Mononuclear cell (primary cell): ENCODE measurements at regions not wholly inside any gene's neighbourhood (a gene's known extent, or its start where the extent isn't known, plus 50 kb on each side); places are given as distances from the start of the nearest gene placed in this dataset.

Experiments
- H3K27me3 ChIP-seq: 2 replicates; pipeline ENCODE4 v1.6.0; 2011; ENCODE audit warnings: low read length, control low read depth; ENCODE audit not compliant: insufficient read depth
- H3K4me1 ChIP-seq: 2 replicates; pipeline ENCODE4 v1.5.1; 2011; ENCODE audit warnings: mild to moderate bottlenecking, low read length, control low read depth; ENCODE audit not compliant: insufficient read depth
- H3K4me3 ChIP-seq: 2 replicates; pipeline ENCODE4 v1.5.1; 2011; ENCODE audit warnings: mild to moderate bottlenecking, low read length, moderate library complexity
- H3K9me3 ChIP-seq: 2 replicates; pipeline ENCODE4 v1.5.1; 2011; ENCODE audit warnings: low read depth, mild to moderate bottlenecking, control low read depth, low read length

GRCh38 chr2:42846932-42847595, 54.7 kb upstream of the HAAO start:
- Histone ChIP-seq H3K9me3 (no peaks in the 10 kb centered on the region), H3K4me1 (no peaks in the 10 kb centered on the region), H3K27me3 (no peaks in the 10 kb centered on the region), H3K4me3 (no peak overlapping the region)

GRCh38 chr2:42846026-42846425, 53.6 kb upstream of the HAAO start:
- no peak overlapping the region for H3K4me3 ChIP-seq

GRCh38 chr2:42844901-42845821, 52.8 kb upstream of the HAAO start:
- no peaks in the 10 kb centered on the region for H3K4me1 ChIP-seq
- no peaks in the 10 kb centered on the region for H3K9me3 ChIP-seq
- no peak overlapping the region for H3K4me3 ChIP-seq
- H3K27me3 ChIP-seq: no peaks in the 10 kb centered on the region

More at GRCh38 chr2:42846026-42846425, 53.6 kb upstream of the HAAO start:
- Histone ChIP-seq H3K27me3 (no peaks in the 10 kb centered on the region), H3K9me3 (no peaks in the 10 kb centered on the region), H3K4me1 (no peaks in the 10 kb centered on the region)

DNA sequence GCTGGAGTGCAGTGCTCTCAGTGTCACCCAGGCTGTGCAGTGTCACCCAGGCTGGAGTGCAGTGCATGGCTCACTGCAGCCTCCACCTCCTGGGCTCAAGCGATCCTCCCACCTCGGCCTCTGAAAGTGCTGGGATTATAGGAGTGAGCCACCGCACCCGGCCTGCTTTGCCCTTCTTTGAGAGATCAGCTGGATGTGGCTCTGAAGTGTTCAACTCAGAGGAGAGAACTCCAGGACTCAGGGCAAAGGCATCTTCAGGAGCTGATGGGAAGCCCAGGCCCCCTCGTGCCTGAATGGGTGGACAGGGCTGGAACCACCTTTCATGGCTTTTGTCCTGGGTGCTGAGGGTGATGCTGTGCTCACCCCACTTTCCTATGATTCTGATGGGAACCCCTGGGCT, 52.0 kb upstream of the HAAO start:
- Histone ChIP-seq H3K27me3 (no peaks in the 10 kb centered on the region), H3K9me3 (no peaks in the 10 kb centered on the region), H3K4me3 (no peak overlapping the region), H3K4me1 (no peaks in the 10 kb centered on the region)

GRCh38 chr2:42843611-42844010, 51.2 kb upstream of the HAAO start:
- Histone ChIP-seq H3K9me3 (no peaks in the 10 kb centered on the region), H3K27me3 (no peaks in the 10 kb centered on the region), H3K4me3 (no peak overlapping the region), H3K4me1 (no peaks in the 10 kb centered on the region)

DNA sequence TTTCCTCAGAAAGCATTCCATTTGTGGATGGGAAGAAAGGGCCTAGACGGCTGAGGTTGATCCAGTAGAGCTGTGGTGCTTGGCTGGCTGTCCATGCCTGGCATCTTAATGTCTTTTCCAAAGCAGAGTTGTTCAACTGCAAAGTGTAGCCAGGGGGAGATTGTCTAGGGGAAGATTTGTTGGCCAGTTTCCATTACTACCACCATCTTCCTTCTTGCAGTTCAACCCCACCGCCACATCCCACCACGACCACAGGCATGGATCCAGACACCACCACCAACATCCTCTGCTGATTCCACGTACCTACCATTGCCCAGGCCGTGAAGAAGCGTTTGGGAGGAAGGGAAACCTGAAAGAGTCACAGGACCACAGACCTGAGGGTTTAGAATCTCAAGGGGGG, 50.7 kb upstream of the HAAO start:
- no peaks in the 10 kb centered on the region for H3K4me1 ChIP-seq
- no peaks in the 10 kb centered on the region for H3K9me3 ChIP-seq
- no peak overlapping the region for H3K4me3 ChIP-seq
- H3K27me3 ChIP-seq: no peaks in the 10 kb centered on the region

DNA sequence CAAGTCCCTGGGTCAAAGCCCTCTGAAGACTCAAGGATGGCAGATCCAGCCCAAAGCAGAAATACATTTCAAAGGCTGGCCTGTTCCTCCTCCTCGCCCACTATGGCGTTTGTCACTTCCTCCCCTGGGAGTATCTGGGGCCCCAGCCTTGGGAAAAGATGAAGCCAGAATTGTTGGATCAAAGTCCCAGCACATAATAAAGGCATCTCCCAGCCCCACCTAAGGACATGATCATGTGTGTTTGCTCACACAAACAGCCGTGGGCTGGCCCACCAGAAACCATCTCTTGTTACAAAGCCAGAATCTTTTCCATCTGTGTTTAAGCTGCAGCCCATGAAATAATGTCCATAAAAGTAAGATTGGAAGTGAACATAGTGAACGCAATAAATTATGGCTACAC, 50.1 kb upstream of the HAAO start:
- Histone ChIP-seq H3K4me1 (no peaks in the 10 kb centered on the region), H3K9me3 (no peaks in the 10 kb centered on the region), H3K4me3 (no peak overlapping the region), H3K27me3 (no peaks in the 10 kb centered on the region)
